SW480 (cell line): ENCODE measurements at regions not wholly inside any gene's neighbourhood (a gene's known extent, or its start where the extent isn't known, plus 50 kb on each side); places are given as distances from the start of the nearest gene placed in this dataset.
A peak's percentile ranks its signal among the peaks of the same experiment; 100 is the strongest.
"Not testable (repeated sequence)": the region's sequence is repeated elsewhere in the genome, so short reads cannot be mapped to it uniquely, and the experiment has no call there.

Experiments used
- DNase-seq: peaks from one replicate; pipeline ENCODE4 v3.0.0-alpha.2; 2016; ENCODE audit warnings: low spot score

DNA sequence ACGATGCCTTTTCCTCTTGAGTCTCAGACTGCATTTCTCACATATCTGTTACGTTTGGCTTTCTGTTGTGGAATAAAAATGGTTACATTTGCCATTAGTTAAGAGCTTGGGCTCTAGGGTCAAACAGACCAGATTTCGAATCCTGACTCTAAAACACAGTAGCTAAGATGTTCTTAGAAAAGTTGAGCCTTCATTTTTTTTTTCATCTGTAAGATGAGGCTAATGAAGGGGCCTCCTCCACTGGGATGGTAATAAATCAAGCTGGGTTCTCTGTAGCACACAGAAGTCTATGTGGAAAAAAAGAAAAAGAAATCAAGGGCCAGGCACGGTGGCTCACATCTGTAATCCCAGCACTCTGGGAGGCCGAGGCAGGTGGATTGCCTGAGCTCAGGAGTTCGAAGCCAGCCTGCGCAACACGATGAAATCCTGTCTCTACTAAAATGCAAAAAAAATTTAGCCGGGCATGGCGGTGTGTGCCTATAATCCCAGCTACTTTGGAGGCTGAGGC, 49.9 kb upstream of the CAPRIN1 start:
- no peak for DNase-seq

DNA sequence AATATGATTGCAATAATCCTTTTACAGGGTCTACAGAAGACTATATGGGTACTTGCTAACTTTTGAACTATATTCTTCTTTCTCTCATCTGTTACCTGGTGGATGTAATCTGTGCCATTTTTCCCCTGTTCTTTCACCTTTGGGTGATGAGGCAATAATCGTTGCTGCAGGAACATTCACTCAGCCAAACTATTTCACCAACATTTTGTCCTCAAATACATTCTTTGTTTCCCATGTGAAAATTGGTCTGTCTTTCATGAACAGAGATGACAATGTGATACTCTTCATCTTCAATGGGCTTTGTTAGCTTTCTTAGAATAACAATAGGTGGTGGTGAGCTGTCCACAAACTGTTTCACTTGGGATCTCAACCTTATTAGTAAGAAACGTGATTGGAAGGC, 52.1 kb upstream of the CAPRIN1 start:
- no peak for DNase-seq

DNA sequence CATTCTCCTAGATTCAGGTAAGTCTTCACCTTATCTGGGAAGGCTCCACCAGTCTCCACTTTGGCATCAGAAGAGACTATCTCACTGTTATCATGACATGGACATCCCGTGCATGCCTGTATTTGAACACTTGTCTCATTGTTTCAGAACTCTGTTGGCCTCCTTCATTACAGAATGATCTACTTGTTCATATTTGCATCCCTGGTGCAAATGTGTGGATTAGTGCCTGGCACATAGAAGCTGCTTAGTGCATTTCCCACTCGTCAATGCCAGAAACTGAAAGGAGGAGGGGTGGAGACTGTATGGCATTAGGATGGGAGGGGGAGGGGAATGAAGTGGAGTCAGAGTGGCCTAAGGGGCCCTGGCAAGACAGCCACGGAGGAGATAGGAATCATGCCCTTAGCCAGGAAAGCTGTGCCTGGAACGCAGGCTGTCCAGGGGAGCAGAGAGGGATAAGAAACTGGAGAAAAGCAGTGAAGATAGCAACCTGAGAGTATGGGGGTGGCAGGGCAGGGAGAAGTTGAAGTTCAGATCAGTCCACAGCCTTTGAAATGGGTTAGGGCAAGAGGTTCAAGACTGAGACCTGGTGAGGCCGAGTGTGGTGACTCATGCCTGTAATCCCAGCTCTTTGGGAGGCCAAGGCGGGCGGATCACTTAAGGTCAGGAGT, 53.8 kb upstream of the CAPRIN1 start:
- DNase-seq = no peak

DNA sequence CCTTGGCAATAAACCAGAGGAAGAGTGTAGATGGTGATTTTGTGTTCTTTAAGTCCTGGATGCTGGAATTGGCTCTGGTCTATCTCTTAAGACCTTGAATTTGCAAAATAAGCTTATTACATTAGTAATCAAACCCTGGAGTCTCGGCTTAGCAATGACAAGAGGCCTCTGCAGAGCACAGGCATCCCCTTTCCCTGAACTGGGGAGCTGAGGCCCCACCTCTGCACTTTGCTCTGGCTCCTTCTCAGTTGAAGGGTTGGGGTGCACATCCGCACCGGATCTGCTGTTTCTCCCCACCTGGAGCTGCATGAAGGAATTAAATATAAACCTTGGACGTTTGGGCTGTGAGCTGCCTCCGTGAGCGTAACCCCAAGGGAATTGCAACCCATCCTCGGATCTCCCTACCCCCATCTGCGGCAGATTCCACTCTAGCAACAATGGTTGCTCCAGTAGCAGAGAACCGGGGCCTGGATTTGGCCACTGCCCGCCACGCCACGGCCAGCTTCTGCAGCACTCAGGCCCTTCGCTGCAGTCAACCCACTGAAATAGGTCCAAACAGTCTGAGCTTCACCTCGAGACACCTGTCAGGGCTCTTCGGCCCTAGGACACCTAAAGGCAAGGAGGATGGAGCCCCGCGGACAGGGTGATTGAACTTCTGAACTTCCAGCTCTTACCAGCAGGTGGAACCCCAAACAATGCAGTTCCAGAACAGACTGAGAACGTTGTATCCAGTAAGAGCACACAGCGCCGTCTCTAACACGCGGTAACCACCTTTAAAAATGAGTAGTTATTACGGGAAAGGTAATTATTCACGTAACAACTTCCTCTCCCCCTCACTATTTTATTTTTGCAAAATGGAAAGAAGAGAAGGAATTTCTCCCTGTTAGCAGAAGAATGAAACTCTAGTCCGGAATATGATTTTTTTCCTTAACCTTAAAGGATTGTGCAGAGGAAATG, 54.8 kb upstream of the CAPRIN1 start:
- DNase-seq = peak; percentile 82

DNA sequence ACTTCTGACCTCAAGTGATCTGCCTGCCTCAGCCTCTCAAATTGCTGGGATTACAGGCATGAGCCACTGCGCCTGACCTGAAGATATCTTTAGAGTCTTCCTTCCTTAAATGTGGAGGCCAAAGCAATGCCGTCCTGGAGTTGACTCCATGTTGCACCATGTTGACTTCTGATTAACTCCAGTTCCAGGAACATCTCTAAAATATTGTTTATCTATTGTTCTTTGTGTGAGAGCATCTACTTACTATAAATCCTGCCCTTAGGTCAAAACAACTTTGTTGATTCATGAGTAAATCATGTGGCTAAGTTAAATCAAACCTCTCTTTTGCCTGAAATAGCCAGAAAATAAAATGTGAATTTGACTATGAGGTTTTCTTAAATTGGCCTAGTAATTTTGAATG, 56.6 kb upstream of the CAPRIN1 start:
- DNase-seq = no peak

DNA sequence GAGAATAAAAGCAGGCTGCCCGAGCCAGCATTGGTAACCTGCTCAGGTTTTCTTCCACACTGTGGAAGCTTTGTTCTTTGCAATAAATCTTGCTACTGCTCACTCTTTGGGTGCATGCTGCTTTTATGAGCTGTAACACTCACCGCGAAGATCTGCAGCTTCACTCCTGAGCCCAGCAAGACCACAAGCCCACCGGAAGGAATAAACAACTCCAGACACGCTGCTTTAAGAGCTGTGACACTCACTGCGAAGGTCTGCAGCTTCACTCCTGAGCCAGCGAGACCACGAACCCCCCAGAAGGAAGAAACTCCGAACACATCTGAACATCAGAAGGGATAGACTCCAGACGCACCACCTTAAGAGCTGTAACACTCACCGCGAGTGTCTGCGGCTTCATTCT, 60.4 kb upstream of the CAPRIN1 start:
- not testable (repeated sequence) for DNase-seq

DNA sequence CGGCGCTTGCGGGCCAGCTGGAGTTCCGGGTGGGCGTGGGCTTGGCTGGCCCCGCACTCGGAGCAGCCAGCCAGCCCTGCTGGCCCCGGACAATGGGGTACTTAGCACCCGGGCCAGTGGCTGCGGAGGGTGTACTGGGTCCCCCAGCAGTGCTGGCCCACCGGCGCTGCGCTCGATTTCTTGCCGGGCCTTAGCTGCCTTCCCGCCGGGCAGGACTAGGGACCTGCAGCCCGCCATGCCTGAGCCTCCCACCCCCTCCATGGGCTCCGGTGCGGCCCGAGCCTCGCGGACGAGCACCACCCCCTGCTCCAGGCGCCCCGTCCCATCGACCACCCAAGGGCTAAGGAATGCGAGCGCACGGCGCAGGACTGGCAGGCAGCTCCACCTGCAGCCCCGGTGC, 61.4 kb upstream of the CAPRIN1 start:
- DNase-seq = not testable (repeated sequence)

DNA sequence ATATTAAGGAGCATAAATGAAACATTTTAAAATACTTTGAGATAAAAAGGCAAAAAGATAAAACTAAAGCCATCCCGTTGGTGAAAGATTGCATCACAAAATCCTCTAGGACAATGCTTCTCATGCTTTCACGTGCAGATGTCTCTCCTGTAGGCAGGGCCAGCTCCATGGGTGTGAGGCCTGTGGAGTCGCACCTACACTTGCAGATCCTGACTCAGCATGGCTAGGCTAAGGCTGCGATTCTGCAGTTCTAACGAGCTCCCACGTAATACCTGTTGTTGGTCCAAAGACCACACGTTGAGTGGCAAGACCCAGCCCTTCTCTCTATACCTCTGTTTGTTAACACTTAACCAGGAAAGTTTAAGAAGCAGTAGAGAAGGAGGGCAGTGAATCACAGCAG, 62.1 kb upstream of the CAPRIN1 start:
- DNase-seq = no peak

DNA sequence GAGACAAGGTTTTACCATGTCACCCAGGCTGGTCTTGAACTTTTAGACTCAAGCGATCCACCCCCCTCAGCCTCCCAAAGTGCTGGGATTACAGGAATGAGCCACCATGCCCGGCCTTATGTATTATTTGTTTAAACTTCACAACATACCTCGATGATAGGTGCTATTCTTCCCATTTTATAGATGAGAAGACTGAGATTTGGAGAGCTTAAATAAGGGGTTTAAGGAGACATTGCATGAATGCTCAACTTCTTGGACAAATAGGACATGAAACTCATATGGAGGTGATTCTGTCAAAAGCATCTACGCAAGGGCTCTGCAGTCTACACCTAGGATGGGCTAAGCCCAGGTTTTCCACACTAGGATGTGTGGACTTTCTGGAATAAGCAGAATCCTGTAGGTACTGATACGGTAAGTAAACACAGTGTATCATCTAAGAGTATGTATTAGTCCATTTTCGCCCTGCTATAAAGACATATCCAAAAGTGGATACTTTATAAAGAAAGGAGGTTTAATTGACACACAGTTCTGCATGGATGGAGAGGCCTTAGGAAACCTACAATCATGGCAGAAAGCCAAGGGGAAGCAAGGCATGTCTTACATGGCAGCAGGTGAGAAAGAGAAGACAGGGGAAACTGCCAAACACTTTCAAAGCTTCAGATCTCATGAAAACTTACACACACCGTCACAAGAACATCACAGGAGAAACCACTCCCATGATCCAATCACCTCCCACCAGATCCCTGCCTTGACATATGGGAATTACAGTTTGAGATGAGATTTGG, 62.8 kb upstream of the CAPRIN1 start:
- no peak for DNase-seq

DNA sequence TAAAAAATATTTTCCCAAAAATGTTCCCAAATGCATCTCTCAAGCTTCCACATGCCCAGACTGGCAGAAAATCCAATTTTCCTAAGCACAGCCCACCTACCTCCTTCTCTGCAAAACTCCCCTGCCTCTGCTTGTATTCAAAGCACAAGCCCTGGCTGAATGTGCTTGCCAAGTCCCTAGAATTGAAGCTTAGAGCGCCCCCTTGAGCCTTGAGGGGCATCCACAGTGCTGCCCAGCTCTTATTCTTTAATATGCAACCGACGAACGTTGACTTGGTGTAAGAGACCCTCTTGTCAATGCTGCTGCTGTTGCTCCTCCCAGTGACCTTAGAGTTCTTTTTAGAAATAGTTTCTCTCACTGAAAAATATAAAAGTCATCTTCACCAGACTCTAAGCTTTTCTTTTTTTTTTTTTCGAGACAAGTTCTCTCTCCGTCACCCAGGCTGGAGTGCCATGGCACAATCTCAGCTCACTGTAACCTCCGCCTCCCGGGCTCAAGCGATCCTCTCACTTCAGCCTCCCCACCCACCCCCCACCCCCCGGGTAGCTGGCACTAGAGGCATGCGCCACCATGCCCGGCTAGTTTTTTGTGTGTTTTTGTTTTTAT, 63.5 kb upstream of the CAPRIN1 start:
- peak; percentile 67 for DNase-seq

DNA sequence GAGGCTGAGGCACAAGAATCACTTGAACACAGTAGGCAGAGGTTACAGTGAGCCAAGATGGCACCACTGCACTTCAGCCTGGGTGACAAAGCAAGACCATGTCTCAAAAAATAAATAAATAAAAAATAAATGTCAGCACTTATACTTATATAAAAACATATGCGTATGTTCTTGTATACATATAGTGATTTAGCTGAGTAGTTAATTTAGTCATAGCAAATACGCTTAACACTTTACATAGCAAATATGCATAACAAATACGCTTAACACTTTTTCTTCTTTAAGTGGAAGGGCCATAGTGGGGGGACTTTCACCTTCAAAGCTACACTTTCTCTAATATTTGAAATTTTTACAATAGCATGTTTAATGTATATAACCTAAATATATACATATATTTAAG, 64.0 kb upstream of the CAPRIN1 start:
- no peak for DNase-seq

DNA sequence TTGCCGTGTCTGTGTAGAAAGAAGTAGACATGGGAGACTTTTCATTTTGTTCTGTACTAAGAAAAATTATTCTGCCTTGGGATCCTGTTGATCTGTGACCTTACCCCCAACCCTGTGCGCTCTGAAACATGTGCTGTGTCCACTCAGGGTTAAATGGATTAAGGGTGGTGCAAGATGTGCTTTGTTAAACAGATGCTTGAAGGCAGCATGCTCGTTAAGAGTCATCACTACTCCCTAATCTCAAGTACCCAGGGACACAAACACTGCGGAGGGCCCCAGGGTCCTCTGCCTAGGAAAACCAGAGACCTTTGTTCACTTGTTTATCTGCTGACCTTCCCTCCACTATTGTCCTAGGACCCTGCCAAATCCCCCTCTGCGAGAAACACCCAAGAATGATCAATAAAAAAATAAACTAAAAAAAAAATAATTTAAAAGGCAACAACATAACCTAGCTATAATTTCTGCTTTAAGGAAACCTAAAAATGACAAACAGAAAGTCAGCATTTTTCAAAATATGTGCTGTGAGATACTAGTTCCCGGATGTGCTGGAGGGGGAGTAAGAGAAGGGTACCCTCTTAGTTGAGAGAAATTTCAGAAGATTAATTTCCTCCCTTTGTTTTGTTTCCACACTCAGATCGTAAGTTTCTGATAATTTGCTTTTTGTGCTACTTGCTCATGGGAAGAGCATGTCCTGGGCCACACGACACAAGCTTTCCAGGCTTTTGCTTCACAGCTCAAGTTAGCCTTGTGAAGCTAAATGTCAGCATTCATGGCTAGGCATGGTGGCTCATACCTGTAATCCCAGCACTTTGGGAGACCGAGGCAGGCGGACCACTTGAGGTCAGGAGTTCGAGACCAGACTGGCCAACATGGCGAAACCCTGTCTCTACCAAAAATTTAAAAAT, 64.7 kb upstream of the CAPRIN1 start:
- not testable (repeated sequence) for DNase-seq

DNA sequence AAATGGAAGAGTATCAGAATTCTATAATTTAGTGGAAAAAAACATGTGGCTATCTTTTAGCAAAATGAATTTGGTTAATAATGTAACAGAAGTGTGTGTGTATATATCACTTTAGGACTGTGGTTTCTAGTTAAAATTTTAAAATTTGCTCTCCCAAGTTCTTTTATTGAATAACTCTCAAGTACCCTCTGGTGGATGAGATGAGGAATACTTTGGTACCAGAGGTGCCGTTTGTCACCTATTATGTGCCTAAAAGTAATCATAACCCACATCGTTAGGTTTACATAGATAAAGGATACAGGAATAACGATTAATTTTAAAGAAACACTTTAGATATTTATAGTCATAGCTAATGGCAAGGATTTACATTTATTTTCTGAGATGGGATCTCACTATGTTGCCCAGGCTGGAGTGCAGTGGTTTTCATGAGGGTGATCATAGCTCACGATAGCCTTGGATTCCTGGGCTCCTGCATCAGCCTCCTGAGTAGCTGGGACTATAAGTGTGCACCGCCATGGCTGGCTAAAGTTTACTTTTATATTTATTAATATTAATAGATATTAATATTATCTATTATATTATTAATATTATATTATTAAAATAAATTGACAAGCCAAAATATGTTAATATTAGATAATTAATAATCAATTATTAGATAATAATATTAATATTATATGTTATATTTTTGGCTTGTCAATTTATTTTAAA, 66.7 kb upstream of the CAPRIN1 start:
- no peak for DNase-seq

DNA sequence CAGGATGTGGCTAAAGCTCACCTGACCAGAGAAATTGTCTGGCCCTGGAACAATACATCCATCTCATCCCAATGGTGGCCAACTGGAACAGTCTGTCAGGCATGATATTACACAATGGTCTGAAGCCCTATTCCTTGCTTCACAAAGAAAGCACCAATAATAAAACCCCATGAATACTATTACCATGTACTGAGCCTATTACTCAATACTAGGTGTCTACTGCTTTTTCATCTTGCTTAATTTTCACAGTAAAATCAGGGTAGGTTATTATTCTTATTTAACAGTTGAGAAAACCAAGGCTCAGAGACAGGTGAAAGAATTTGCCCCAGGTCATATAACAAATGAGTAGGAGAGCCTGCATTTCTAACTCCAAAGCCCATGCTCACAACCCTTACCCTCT, 68.9 kb upstream of the CAPRIN1 start:
- peak; percentile 13 for DNase-seq

DNA sequence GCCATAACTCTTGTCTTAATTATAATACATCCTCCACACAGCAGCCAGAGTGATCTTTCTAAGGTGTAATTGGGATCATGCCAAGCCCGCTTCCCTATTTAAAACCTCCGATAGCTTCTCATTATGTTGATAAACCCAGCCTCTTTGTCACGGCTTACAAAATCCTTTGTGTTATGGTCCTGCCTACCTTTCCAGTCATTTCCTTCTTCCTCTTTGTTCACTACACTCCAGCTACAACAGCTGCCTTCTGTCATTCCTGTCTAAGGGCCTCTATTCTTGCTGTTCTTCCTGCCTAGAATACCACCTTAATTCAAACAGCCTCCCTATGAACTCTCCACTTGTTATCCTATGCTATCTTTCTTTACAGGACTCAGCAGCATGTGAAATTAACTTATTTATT, 70.6 kb upstream of the CAPRIN1 start:
- no peak for DNase-seq

DNA sequence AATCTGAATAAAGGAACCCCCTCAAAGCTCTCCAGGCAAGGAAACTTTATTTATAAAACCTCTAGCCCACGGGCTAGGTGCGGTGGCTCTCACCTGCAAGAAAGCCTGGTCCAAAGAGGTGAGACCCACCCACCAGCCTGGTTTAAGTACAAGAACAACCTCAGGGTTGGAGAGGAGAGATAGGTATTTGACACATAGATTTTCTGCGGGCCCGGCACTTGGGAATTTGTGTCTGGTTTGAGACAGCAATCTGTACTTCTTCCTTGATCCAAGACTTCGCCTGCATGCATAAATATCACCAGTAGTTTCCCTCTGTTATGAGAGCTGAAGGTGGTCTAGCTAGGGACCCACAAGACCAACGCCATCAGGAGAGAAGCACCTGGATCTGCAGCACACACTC, 73.2 kb upstream of the CAPRIN1 start:
- no peak for DNase-seq

DNA sequence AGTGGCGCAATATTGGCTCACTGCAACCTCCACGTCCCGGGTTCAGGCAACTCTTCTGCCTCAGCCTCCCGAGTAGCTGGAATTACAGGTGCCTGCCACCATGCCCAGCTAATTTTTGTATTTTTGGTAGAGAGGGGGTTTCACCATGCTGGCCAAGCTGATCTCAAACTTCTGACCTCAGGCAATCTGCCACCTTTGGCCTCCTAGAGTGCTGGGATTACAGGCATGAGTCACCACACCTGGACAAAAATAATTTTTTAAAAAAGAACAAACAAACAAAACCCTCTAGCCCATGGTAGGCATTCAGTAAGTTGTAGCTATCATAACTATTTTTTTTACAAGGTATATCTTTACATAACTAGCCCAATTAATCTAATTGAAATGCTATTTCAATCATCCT, 73.9 kb upstream of the CAPRIN1 start:
- no peak for DNase-seq

DNA sequence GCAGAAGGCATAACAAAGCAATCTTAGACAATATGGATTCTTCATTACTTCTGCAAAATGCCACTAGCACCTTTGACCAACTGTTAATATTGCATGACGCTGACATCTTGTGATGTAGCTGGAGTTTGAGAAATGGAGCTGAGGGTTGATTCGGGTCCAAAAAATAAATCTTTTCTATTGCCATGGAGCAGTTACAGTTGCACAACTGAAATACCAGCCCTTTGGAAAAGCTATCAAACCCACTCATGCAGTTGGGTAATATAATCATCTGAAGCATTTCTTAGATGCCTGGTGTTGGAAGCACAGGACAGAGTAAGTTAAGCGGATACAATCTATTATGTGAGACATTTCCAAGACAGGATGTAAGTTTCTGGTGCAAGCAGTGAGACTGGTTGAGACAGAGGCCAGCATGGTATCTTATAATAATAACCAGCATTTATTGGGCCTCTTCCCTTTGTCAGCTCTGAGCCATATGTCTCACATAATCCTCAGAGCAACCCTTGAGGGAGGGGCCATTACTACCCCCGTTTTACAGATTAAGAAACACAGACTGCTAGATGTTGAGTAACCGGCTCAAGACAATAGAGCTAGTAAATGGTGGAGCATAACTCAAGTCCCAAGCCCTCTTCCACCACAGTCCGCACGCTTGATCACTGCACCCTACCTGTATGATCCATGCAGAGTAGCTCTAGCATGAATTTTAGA, 74.9 kb upstream of the CAPRIN1 start:
- DNase-seq = no peak

DNA sequence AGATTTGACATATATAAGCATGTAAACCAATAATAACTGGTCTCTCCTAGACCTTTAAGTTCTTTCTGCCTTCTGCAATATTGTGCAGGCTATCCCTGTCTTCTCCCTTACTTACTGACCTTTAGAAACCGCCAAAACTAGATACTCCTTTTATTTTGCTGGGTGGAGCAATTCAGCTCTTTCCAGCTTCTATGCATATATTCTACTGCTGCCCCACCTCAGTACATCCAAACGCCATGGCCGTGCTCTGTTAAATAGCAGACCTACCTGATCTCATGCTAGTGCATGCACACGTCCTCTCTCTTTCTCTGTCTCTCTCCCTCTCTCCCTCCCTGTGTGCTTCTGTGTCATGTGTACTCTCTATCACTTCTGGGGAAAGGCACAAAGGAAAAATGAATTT, 76.7 kb upstream of the CAPRIN1 start:
- no peak for DNase-seq

DNA sequence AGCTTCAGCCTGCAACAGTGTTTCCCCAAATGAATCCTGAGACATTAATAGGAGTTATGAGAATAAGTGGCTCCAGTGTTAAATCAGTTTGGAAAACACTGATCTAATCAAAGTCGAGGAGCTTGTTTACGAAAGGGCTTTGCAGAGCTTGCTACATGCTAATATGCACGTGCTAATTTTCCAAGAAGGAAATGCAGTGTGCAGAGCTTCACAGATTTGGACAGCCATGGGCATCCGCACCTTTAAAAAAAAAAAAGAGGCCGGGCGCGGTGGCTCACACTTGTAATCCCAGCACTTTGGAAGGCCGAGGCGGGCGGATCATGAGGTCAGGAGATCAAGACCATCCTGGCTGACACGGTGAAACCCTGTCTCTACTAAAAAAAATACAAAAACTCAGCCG, 79.7 kb upstream of the LMO2 start:
- DNase-seq = not testable (repeated sequence)
